H9 (cell line): ENCODE measurements at regions not wholly inside any gene's neighbourhood (a gene's known extent, or its start where the extent isn't known, plus 50 kb on each side); places are given as distances from the start of the nearest gene placed in this dataset.

Experiments used
- DNase-seq: peaks from one replicate; pipeline ENCODE4 v3.0.0-alpha.2; 2017
- H2AFZ ChIP-seq: one replicate; pipeline ENCODE4 v1.6.1; 2013; ENCODE audit warnings: mild to moderate bottlenecking, low read length, control low read depth, moderate library complexity
- H2AK5ac ChIP-seq: 2 replicates; pipeline ENCODE4 v1.6.1; 2013; ENCODE audit warnings: low read length, control low read depth, mixed read lengths; ENCODE audit not compliant: insufficient read length
- H2BK120ac ChIP-seq: one replicate; pipeline ENCODE4 v1.6.1; 2013; ENCODE audit warnings: low read depth, mild to moderate bottlenecking, low read length, control low read depth, inconsistent platforms; ENCODE audit not compliant: poor library complexity, severe bottlenecking
- H2BK12ac ChIP-seq: 2 replicates; pipeline ENCODE4 v1.6.1; 2013; ENCODE audit warnings: low read length, control low read depth, mixed read lengths, low read depth; ENCODE audit not compliant: insufficient read length
- H2BK15ac ChIP-seq: 2 replicates; pipeline ENCODE4 v1.6.1; 2013; ENCODE audit warnings: low read depth, low read length, control low read depth
- H2BK20ac ChIP-seq: one replicate; pipeline ENCODE4 v1.6.1; 2013; ENCODE audit warnings: low read depth, mild to moderate bottlenecking, low read length, control low read depth, inconsistent platforms; ENCODE audit not compliant: poor library complexity, severe bottlenecking
- H2BK5ac ChIP-seq: 2 replicates; pipeline ENCODE4 v1.6.1; 2013; ENCODE audit warnings: low read length, control low read depth, mixed read lengths; ENCODE audit not compliant: insufficient read length
- H3K14ac ChIP-seq: 2 replicates; pipeline ENCODE4 v1.6.1; 2013; ENCODE audit warnings: low read length, control low read depth; ENCODE audit not compliant: insufficient read depth
- H3K18ac ChIP-seq: 2 replicates; pipeline ENCODE4 v1.6.1; 2013; ENCODE audit warnings: low read depth, mild to moderate bottlenecking, mixed read lengths, low read length, control low read depth; ENCODE audit not compliant: insufficient read length
- H3K23ac ChIP-seq: 2 replicates; pipeline ENCODE4 v1.6.1; 2013; ENCODE audit warnings: low read length, control low read depth, mixed read lengths, low read depth; ENCODE audit not compliant: insufficient read length
- H3K23me2 ChIP-seq: 2 replicates; pipeline ENCODE4 v1.6.1; 2013; ENCODE audit warnings: low read depth, mild to moderate bottlenecking, mixed read lengths, low read length, control low read depth; ENCODE audit not compliant: insufficient read length, poor library complexity, severe bottlenecking
- H3K27ac ChIP-seq: 2 replicates; pipeline ENCODE4 v1.5.1; 2013; ENCODE audit warnings: low read length, control low read depth, mixed read lengths, low read depth; ENCODE audit not compliant: insufficient read length
- H3K27me3 ChIP-seq: 2 replicates; pipeline ENCODE4 v1.6.1; 2013; ENCODE audit warnings: low read length, control low read depth, inconsistent platforms; ENCODE audit not compliant: insufficient read depth
- H3K4ac ChIP-seq: 2 replicates; pipeline ENCODE4 v1.6.1; 2013; ENCODE audit warnings: low read depth, mild to moderate bottlenecking, control low read depth, inconsistent platforms, low read length, moderate library complexity
- H3K4me1 ChIP-seq: 2 replicates; pipeline ENCODE4 v1.6.1; 2013; ENCODE audit warnings: low read length, control low read depth, inconsistent platforms; ENCODE audit not compliant: insufficient read depth
- H3K4me2 ChIP-seq: 2 replicates; pipeline ENCODE4 v1.6.1; 2013; ENCODE audit warnings: low read length, control low read depth, mixed read lengths; ENCODE audit not compliant: insufficient read length, insufficient read depth
- H3K56ac ChIP-seq: 2 replicates; pipeline ENCODE4 v1.6.1; 2013; ENCODE audit warnings: low read depth, mild to moderate bottlenecking, mixed read lengths, low read length, control low read depth; ENCODE audit not compliant: insufficient read length
- H3K79me1 ChIP-seq: 2 replicates; pipeline ENCODE4 v1.6.1; 2013; ENCODE audit warnings: low read depth, mild to moderate bottlenecking, moderate library complexity, low read length, control low read depth, inconsistent platforms; ENCODE audit not compliant: insufficient read depth, poor library complexity, severe bottlenecking
- H3K79me2 ChIP-seq: 2 replicates; pipeline ENCODE4 v1.6.1; 2013; ENCODE audit warnings: low read length, control low read depth, inconsistent platforms; ENCODE audit not compliant: insufficient read depth
- H3K9ac ChIP-seq: 2 replicates; pipeline ENCODE4 v1.6.1; 2013; ENCODE audit warnings: low read length, control low read depth, mixed read lengths; ENCODE audit not compliant: insufficient read length; ENCODE audit errors: extremely low read depth
- H3K9me3 ChIP-seq: one replicate; pipeline ENCODE4 v1.6.1; 2013; ENCODE audit warnings: low read depth, low read length, inconsistent platforms; ENCODE audit not compliant: control insufficient read depth
- H3T11ph ChIP-seq: one replicate; pipeline ENCODE4 v1.6.1; 2013; ENCODE audit warnings: mild to moderate bottlenecking, low read length, control low read depth, inconsistent platforms
- H4K20me1 ChIP-seq: one replicate; pipeline ENCODE4 v1.6.1; 2013; ENCODE audit not compliant: control insufficient read depth, insufficient read length, insufficient read depth
- H4K5ac ChIP-seq: 2 replicates; pipeline ENCODE4 v1.6.1; 2013; ENCODE audit warnings: low read depth, mild to moderate bottlenecking, mixed read lengths, low read length, control low read depth; ENCODE audit not compliant: insufficient read length
- H4K8ac ChIP-seq: replicated peaks from 2 replicates; pipeline ENCODE4 v1.6.1; 2013; ENCODE audit warnings: low read length, control low read depth, mixed read lengths, low read depth; ENCODE audit not compliant: insufficient read length
- H4K91ac ChIP-seq: 2 replicates; pipeline ENCODE4 v1.6.1; 2013; ENCODE audit warnings: low read depth, mild to moderate bottlenecking, moderate library complexity, mixed read lengths, low read length, control low read depth; ENCODE audit not compliant: insufficient read length
- H3K27ac Mint-ChIP-seq, 3 experiments: 2 replicates in 2 of 3; 3 replicates in 1 of 3; pipeline ENCODE4 v1.8.0; 2020 to 2021; ENCODE audit warnings: mixed read lengths in 3 of 3, mild to moderate bottlenecking in 1 of 3, moderate library complexity in 1 of 3
- H3K27me3 Mint-ChIP-seq: 2 replicates; pipeline ENCODE4 v1.8.0; 2021; ENCODE audit warnings: low read depth, mild to moderate bottlenecking, moderate library complexity, mixed read lengths
- H3K36me3 Mint-ChIP-seq, 3 experiments: 2 replicates in 2 of 3; 3 replicates in 1 of 3; pipeline ENCODE4 v1.8.0; 2020 to 2021; ENCODE audit warnings: low read depth in 3 of 3, mixed read lengths in 3 of 3; ENCODE audit not compliant: insufficient read depth in 1 of 3
- H3K4me1 Mint-ChIP-seq, 2 experiments: 2 replicates each; pipeline ENCODE4 v1.8.0; 2020; ENCODE audit warnings: mixed read lengths in 2 of 2
- H3K4me3 Mint-ChIP-seq, 2 experiments: 2 replicates in 1 of 2; 3 replicates in 1 of 2; pipeline ENCODE4 v1.8.0; 2020 to 2021; ENCODE audit warnings: mild to moderate bottlenecking in 2 of 2, mixed read lengths in 2 of 2, moderate library complexity in 1 of 2
- H3K9me3 Mint-ChIP-seq, 2 experiments: 2 replicates in 1 of 2; 3 replicates in 1 of 2; pipeline ENCODE4 v1.8.0; 2020; ENCODE audit warnings: mild to moderate bottlenecking in 2 of 2, mixed read lengths in 2 of 2, moderate library complexity in 1 of 2
- WGBS: extraction: QIAGEN DNeasy Blood & Tissue Kit; methylation state at CpG from one replicate; pipeline ENCODE4 v1.1.7; 2013; ENCODE audit warnings: missing lambda C conversion rate, low lambda C conversion rate, mixed read lengths; ENCODE audit not compliant: insufficient read length; ENCODE audit errors: extremely low coverage; 5-methylcytosine and 5-hydroxymethylcytosine counted together
- TF ChIP-seq, protein P1 (sequence below): fragments of 200-600 bp; sonication (generic); conservative IDR thresholded peaks from 3 replicates; pipeline ENCODE4 v1.8.0; 2021; ENCODE audit warnings: antibody characterized with exemption, mild to moderate bottlenecking

DNA sequence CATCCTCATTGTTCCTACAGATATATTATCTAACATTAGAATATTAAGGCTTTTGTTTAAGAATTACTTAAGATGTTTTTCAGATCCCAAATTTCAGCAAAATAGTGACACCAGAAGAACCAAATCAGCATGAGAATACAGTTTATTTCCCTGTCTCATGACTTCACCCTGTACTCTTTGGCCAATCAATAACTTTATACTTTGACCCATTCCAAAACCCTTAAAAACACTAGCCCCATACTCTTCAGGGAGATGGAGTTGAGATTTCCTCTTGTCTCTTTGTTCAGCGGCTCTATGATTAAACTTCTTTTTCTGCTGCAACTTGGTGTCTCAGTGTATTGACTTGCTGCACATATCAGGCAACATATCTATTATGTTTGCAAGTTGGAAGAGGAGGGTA lies 207.7 kb downstream of the ZBBX start:
- no peak overlapping the region for H3K56ac ChIP-seq
- no peak overlapping the region for H3K4me2 ChIP-seq
- no peaks in the 10 kb centered on the region for H3K79me2 ChIP-seq
- no peak overlapping the region for H3K18ac ChIP-seq
- Mint-ChIP-seq H3K27me3 (no peaks in the 10 kb centered on the region), H3K36me3 (peaks cover 11 to 16% (median 14%) of the 10 kb centered on the region in 3 experiments; a peak in 6 of 7 replicates), H3K9me3 (peaks cover 16 to 21% of the 10 kb centered on the region in 2 experiments), H3K4me1 (peaks cover 2 to 4% of the 10 kb centered on the region in 2 experiments; a peak in 3 of 4 replicates), H3K4me3 (no peak overlapping the region), H3K27ac (no peak overlapping the region)
- peaks cover 7% of the 10 kb centered on the region for H3K9me3 ChIP-seq
- H4K5ac ChIP-seq = no peak overlapping the region
- no peak overlapping the region for H3K4ac ChIP-seq
- no peak overlapping the region for H3K23ac ChIP-seq
- no peak overlapping the region for H2BK5ac ChIP-seq
- H2BK20ac ChIP-seq = no peak overlapping the region
- H4K91ac ChIP-seq = no peak overlapping the region
- WGBS = no CpG with 5 or more reads among the region's 1 CpG
- H2BK120ac ChIP-seq = no peak overlapping the region
- no peak overlapping the region for H4K8ac ChIP-seq
- no peak overlapping the region for H3T11ph ChIP-seq
- no peak overlapping the region for H2BK12ac ChIP-seq
- H2AFZ ChIP-seq = no peak overlapping the region
- no peak overlapping the region for H3K27ac ChIP-seq
- no peaks in the 10 kb centered on the region for H4K20me1 ChIP-seq
- no peaks in the 10 kb centered on the region for H3K79me1 ChIP-seq
- H3K27me3 ChIP-seq = no peaks in the 10 kb centered on the region
- TF ChIP-seq, protein P1, sequence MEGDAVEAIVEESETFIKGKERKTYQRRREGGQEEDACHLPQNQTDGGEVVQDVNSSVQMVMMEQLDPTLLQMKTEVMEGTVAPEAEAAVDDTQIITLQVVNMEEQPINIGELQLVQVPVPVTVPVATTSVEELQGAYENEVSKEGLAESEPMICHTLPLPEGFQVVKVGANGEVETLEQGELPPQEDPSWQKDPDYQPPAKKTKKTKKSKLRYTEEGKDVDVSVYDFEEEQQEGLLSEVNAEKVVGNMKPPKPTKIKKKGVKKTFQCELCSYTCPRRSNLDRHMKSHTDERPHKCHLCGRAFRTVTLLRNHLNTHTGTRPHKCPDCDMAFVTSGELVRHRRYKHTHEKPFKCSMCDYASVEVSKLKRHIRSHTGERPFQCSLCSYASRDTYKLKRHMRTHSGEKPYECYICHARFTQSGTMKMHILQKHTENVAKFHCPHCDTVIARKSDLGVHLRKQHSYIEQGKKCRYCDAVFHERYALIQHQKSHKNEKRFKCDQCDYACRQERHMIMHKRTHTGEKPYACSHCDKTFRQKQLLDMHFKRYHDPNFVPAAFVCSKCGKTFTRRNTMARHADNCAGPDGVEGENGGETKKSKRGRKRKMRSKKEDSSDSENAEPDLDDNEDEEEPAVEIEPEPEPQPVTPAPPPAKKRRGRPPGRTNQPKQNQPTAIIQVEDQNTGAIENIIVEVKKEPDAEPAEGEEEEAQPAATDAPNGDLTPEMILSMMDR = no peak
- H3K14ac ChIP-seq = no peak overlapping the region
- H3K23me2 ChIP-seq = no peaks in the 10 kb centered on the region
- no peak overlapping the region for H3K9ac ChIP-seq
- no peak for DNase-seq
- H2BK15ac ChIP-seq = no peak overlapping the region
- no peak overlapping the region for H2AK5ac ChIP-seq
- peaks cover 2% of the 10 kb centered on the region; the same call in 1 of the 2 replicates for H3K4me1 ChIP-seq
